Activated CD4-positive, alpha-beta T cell treated with anti-CD3 and anti-CD28 coated beads, Interleukin-2, amount 50 U/mL, for 24 hours (primary cell): ENCODE measurements at regions not wholly inside any gene's neighbourhood (a gene's known extent, or its start where the extent isn't known, plus 50 kb on each side); places are given as distances from the start of the nearest gene placed in this dataset.

Experiments
- DNase-seq, 2 donors: peaks; one replicate each; pipeline ENCODE4 v3.0.0-alpha.2; 2020; ENCODE audit warnings: low read depth in 1 of 2, low spot score in 1 of 2

- DNase-seq = no peak
These were observed 701.8 kb upstream of the TENM3 start for GRCh38 chr4:181541396-181541795.

GRCh38 chr4:181548873-181549575, 694.2 kb upstream of the TENM3 start:
- DNase-seq = no peak

GRCh38 chr4:181549576-181550188, 693.5 kb upstream of the TENM3 start:
- no peak for DNase-seq

- DNase-seq = no peak
These were observed 692.8 kb upstream of the TENM3 start for GRCh38 chr4:181550381-181550780.

- DNase-seq = no peak
These were observed 683.6 kb upstream of the TENM3 start for GRCh38 chr4:181559637-181560036.

GRCh38 chr4:181562399-181562798, 680.8 kb upstream of the TENM3 start:
- no peak for DNase-seq

- no peak for DNase-seq
These were observed 678.6 kb upstream of the TENM3 start for GRCh38 chr4:181564625-181565024.

- no peak for DNase-seq
These were observed 676.7 kb upstream of the TENM3 start for GRCh38 chr4:181566490-181566889.

GRCh38 chr4:181569553-181569952, 673.6 kb upstream of the TENM3 start:
- DNase-seq = no peak

- no peak for DNase-seq
These were observed 664.3 kb upstream of the TENM3 start for GRCh38 chr4:181578911-181579310.

GRCh38 chr4:181579486-181579885, 663.7 kb upstream of the TENM3 start:
- DNase-seq = no peak

GRCh38 chr4:181581983-181582382, 661.2 kb upstream of the TENM3 start:
- no peak for DNase-seq

GRCh38 chr4:181582595-181582994, 660.6 kb upstream of the TENM3 start:
- no peak for DNase-seq

- no peak for DNase-seq
These were observed 654.4 kb upstream of the TENM3 start for GRCh38 chr4:181588733-181589302.

GRCh38 chr4:181592221-181592745, 650.9 kb upstream of the TENM3 start:
- no peak for DNase-seq

GRCh38 chr4:181593703-181594102, 649.5 kb upstream of the TENM3 start:
- no peak for DNase-seq

GRCh38 chr4:181594188-181594587, 649.0 kb upstream of the TENM3 start:
- no peak for DNase-seq

- DNase-seq = no peak
These were observed 647.5 kb upstream of the TENM3 start for GRCh38 chr4:181595716-181596115.

GRCh38 chr4:181597766-181598165, 645.4 kb upstream of the TENM3 start:
- no peak for DNase-seq

- DNase-seq = no peak
These were observed 644.1 kb upstream of the TENM3 start for GRCh38 chr4:181599134-181599533.

- no peak for DNase-seq
These were observed 642.1 kb upstream of the TENM3 start for GRCh38 chr4:181601103-181601502.

- no peak for DNase-seq
These were observed 638.7 kb upstream of the TENM3 start for GRCh38 chr4:181604546-181604945.
